ENCODE measurements at regions not wholly inside any gene's neighbourhood (a gene's known extent, or its start where the extent isn't known, plus 50 kb on each side); places are given as distances from the start of the nearest gene placed in this dataset.
"Not testable (repeated sequence)": the region's sequence is repeated elsewhere in the genome, so short reads cannot be mapped to it uniquely, and the experiment has no call there.

DNA sequence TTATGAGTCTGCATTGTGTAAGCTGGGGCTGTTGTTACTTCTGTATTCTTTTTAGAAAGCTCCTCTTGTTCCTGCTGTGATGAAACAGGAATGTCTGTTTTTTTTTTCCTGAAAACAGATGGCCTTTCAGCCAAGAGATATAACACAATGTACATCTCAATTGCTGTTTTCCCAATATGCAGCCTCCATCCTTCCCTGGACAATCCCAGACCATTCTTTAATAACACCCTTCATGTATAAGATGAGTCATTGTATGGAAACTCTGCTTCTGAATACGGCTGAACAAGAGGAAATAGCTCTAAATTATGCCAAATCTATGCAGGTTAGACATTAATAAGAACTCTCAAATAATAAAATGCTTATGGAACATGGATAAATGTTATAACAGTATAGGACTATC, 60.2 kb upstream of the LRRC4C start:
- DNase-seq, result no peak

DNA sequence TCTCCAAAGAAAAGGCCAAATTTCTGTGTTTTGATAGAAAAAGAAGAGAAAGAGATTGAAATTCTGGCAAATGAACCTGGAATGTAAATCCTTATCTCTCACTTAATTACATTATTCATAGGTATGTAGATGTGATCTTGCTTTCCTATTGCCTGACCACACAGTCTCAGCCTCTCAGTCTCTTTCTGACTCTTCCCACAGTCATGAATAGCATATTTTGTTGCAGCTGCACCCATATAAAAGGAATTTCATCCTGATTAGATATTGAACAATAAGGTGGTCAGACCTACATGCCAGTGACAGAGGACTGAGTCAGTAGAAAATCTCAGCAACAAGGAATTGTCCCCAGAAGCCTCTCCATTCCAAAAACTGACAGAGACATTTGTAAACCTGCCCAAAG, 62.9 kb upstream of the LRRC4C start:
- DNase-seq, result no peak

DNA sequence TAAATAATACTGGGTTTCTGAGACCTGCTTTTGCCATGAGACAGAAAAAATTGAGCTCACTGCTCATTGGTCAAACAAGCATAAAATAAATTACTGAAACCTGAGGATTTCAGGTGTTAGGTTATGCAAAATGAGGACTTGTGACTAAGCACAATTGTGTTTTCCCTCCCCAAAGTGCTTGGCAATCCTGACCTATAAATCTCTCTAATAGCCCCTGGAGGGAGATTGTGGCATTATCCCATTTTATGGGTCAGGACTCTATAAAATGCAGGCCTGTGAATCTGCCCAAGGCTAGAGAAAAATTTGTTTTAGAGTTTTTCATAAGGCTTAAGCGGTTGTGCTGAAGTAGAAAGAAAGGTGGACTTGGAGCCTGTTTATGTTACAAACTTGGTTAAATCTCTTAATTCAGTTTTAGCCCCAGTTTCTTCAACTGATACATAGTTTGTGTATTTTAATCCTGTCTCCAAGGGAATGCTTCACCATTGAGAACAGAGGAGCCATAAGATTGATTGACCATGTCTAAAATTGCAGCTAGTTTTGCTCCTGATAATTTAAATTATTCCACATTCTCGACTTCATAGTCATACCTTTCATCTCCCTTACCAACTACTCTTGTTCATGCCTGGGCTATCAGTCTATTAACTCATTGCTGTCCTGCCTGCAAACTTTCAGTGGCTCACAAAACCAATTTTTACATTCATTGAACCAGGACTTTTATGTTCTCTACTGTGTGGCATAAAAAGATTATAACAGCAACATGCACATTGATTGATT, 63.6 kb upstream of the LRRC4C start:
- DNase-seq, result no peak

- no peak for DNase-seq
Measured at GRCh38 chr11:41527530-41527929, 68.1 kb upstream of the LRRC4C start.

GRCh38 chr11:41532413-41532812, 73.0 kb upstream of the LRRC4C start:
- DNase-seq, result no peak

GRCh38 chr11:41533761-41534160, 74.3 kb upstream of the LRRC4C start:
- DNase-seq, result no peak

DNA sequence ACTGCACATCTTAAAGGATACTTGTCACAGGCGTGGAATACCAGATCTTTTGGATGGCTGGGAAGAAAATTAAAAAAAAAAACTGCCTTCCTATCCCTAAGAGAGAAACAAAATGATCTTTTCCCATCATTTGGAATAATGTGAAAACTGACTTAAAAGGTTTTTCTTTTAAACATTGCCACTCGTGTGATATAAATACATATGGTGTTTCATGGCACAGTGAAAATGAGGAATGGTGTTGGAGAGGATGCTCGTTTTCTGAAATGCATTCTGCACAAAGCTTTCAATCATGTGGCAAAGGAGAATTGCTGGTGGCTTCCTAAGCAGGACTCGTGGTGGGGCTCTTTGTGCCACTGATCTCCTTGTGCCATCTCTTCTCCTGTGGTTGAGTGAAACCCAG, 74.9 kb upstream of the LRRC4C start:
- no peak for DNase-seq

DNA sequence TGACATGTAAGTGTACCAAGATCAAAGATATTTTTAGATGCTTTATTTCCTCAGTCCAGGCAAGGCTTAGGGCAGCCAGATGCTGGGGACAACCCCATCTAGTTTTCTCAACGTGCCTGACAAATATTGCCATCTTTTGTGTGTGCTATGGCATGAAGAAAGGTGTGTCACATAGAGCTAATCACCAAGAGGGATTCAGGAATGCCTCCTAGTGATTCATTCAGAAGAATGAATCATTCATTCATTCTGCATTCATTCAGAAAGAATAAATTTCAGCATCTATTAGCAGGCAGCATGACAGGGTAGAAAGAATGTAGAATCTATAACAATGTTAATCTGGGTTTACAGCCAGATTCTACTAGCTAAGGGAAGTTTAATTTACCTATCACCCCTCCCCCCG, 75.4 kb upstream of the LRRC4C start:
- no peak for DNase-seq

DNA sequence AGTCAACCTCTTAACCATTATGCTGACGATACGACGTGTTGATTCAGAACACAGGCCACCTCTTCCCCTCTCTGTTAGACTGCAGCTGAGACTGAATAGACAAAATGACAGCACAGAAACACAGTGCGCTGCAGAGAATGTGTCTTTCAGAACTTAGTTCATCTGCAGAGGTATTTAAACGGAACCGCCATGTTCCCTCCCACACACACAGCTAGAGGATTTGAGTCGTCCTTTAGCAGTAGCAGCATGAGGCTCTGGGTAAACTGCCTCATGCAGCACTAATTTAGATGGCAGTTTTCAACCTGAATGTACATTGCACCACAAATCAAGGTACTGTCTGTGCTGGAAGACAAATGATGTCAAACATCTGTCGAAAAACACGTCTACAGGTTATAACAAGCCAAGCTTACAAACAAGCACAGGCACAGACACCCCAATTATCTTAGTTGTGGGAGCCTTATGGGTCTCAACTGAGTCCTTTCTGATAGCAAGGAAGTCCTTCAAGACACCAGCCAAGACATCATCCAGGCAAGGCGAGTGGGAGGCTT, 76.6 kb upstream of the LRRC4C start:
- peak; percentile 28 for DNase-seq

- DNase-seq, result not testable (repeated sequence)
Measured at GRCh38 chr11:41544902-41545301, 85.5 kb upstream of the LRRC4C start.

- DNase-seq, result peak; percentile 34
Measured at GRCh38 chr11:41578421-41579051, 119.1 kb upstream of the LRRC4C start.

GRCh38 chr11:41579546-41579945, 120.1 kb upstream of the LRRC4C start:
- DNase-seq, result no peak

- no peak for DNase-seq
Measured at GRCh38 chr11:41609511-41609910, 150.1 kb upstream of the LRRC4C start.

DNA sequence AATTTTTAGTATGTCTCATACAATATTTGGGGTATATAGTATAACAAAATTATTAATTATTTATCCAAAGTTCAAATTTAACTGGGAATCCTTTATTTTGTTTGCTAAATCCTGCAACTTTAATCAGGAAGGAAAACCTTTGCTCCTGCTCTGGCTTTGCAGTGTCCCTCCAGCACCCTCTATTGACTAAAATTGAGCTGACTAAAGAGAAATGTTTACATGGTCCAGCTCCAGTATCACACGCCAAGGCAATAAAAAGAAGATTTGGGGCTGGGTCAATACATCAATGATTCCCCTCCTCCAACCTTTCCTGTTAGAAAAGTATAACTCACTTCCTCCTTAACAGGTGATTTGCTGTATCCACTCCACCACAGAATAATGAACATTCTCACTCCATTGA, 153.0 kb upstream of the LRRC4C start:
- DNase-seq, result peak; percentile 16

DNA sequence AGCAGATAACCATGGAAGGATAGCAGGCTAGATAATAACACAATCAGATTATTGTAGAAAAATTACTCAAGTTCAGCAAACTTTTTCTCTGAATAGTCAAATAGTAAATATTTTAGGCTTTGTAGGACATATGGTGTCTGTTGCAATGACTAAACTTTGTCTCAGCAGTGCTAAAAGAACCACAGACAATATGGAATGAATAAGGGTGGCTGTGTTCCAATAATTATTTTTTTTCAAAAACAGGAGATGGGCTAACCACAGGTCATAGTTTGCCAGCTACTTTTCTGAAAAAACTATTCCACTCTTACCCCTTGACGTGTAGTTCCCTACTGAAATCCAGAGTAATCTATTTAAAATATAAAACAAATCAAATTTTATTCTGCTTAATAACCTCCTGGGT, 153.9 kb upstream of the LRRC4C start:
- DNase-seq, result no peak

DNA sequence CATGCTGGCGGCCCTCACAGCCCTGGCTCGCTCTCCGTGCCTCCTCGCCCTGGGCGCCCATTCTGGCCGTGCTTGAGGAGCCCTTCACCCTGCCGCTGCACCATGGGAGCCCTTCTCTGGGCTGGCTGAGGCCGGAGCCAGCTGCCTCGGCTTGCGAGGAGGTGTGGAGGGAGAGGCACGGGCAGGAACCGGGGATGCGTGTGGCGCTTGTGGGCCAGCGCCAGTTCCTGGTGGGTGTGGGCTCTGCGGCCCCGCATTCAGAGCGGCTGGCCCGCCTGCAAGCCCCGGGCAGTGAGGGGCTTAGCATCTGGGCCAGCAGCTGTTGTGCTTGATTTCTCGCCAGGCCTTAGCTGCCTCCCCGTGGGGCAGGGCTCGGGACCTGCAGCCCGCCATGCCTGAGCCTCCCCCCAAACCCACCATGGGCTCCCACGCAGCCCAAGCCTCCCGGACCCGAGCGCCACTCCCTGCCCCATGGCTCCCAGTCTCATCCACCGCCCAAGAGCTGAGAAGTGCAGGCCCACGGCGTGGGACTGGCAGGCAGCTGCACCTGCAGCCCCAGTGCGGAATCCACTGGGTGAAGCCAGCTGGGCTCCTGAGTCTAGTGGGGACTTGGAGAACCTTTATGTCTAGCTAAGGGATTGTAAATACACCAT, 163.4 kb upstream of the LRRC4C start:
- DNase-seq, result no peak

- peak; percentile 91 for DNase-seq
Measured at GRCh38 chr11:41659985-41660384, 200.5 kb upstream of the LRRC4C start.

DNA sequence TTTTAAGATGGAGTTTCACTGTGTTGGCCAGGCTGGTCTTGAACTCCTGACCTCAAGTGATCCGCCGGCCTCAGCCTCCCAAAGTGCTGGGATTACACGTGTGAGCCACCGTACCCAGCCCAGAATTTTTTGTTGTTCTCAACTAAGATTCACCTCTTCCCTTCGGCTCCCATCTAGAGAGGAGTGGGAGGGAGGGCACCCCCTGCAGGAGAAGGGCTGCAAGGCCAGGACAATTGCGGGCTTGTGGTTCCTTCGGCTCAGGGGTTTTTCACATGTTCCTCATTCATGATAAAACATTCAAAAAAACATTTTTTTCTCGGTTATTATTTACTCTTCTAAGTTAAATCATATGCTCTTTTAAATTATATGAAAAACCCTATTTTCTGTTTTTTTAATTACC, 201.1 kb upstream of the LRRC4C start:
- DNase-seq, result peak; percentile 44

- DNase-seq, result no peak
Measured at GRCh38 chr11:41665441-41666360, 206.2 kb upstream of the LRRC4C start.

- no peak for DNase-seq
Measured at GRCh38 chr11:41666951-41667653, 207.7 kb upstream of the LRRC4C start.

GRCh38 chr11:41675205-41675604, 215.8 kb upstream of the LRRC4C start:
- no peak for DNase-seq

- DNase-seq, result peak; percentile 7
Measured at GRCh38 chr11:41713030-41713429, 253.6 kb upstream of the LRRC4C start.
